Large intestine (tissue), 3 donors: ENCODE measurements at regions not wholly inside any gene's neighbourhood (a gene's known extent, or its start where the extent isn't known, plus 50 kb on each side); places are given as distances from the start of the nearest gene placed in this dataset.
A peak's percentile ranks its signal among the peaks of the same experiment; 100 is the strongest.

Experiments
- DNase-seq, 2 donors: peaks; one replicate each; pipeline versions ENCODE4 v3.0.0 to v3.0.0-alpha.2; 2013
- H3K27ac ChIP-seq: one replicate; pipeline ENCODE4 v1.5.1; 2013; ENCODE audit warnings: low read length
- H3K27me3 ChIP-seq: 2 replicates; pipeline ENCODE4 v1.6.1; 2013; ENCODE audit warnings: low read length; ENCODE audit not compliant: control insufficient read depth, insufficient read depth
- H3K36me3 ChIP-seq: 2 replicates; pipeline ENCODE4 v1.6.1; 2013; ENCODE audit warnings: low read length; ENCODE audit not compliant: control insufficient read depth, insufficient read depth
- H3K4me1 ChIP-seq: one replicate; pipeline ENCODE4 v1.6.1; 2013; ENCODE audit warnings: low read length; ENCODE audit not compliant: control insufficient read depth, insufficient read depth
- H3K4me3 ChIP-seq: one replicate; pipeline ENCODE4 v1.5.1; 2013; ENCODE audit warnings: low read length
- H3K9me3 ChIP-seq: one replicate; pipeline ENCODE4 v1.6.1; 2013; ENCODE audit warnings: mild to moderate bottlenecking, low read depth, low read length, moderate library complexity; ENCODE audit not compliant: control insufficient read depth
- WGBS: methylation state at CpG from one replicate; pipeline ENCODE4 v1.1.5; 2013; ENCODE audit warnings: low lambda C conversion rate; ENCODE audit not compliant: insufficient coverage; 5-methylcytosine and 5-hydroxymethylcytosine counted together

DNA sequence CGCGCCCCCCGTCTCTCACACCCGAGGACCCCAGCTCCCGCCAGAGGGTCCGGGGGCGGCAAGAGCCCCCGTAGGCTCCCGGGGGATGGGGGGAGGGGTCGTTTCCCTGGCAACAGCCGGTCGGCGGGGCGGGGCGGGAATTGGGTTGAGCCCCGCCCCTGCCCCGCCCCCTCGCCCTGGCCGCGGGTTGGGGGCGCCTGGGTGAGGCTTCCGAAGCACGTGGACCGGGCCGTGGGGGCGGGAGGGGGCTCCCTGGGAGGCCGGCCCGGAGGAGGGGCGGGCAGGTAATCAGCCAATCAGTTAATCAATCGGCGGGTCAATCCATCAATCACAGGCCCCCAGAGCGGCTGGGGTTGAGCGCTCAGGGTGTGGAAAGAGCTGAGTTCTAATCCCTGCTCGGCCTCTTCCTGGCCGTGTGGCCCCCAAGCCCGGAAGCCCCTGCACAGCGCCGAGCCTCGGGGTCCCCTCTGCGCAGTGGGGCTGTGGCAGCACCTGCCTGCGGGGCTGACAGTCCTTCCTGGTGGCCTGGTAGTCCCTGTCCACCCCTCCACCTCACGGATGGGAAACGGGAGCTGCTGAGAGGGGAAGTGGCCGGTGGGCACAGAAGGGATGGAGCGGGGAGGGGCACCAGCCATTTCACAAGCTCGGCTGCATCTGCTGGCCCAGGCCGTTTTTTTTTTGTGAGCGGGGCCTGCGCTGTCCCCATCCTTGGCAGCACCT is 174.2 kb upstream of the IER5L start:
- Histone ChIP-seq H3K9me3 (peaks cover 11% of the 10 kb centered on the region), H3K27ac (peak overlapping the region; percentile 66), H3K4me3 (peak overlapping the region; percentile 38), H3K4me1 (peaks cover 24% of the 10 kb centered on the region), H3K27me3 (peaks cover 15% of the 10 kb centered on the region), H3K36me3 (no peaks in the 10 kb centered on the region)
- no peak for DNase-seq
- WGBS: no CpG with 5 or more reads among the region's 49 CpGs

- Histone ChIP-seq H3K4me1 (peaks cover 24% of the 10 kb centered on the region), H3K36me3 (no peaks in the 10 kb centered on the region), H3K27me3 (peaks cover 15% of the 10 kb centered on the region), H3K27ac (peak overlapping the region; percentile 41), H3K9me3 (peaks cover 11% of the 10 kb centered on the region), H3K4me3 (peak overlapping the region; percentile 38)
- no peak for DNase-seq
- 10% methylated on average over 3 of the region's 19 CpGs for WGBS
Measured at GRCh38 chr9:129351642-129352145, 173.6 kb upstream of the IER5L start.

GRCh38 chr9:129351058-129351641 is 173.1 kb upstream of the IER5L start:
- no peak overlapping the region for H3K4me3 ChIP-seq
- no peak overlapping the region for H3K27ac ChIP-seq
- no peaks in the 10 kb centered on the region for H3K36me3 ChIP-seq
- peaks cover 24% of the 10 kb centered on the region for H3K4me1 ChIP-seq
- no CpG with 5 or more reads among the region's 14 CpGs for WGBS
- H3K27me3 ChIP-seq: peaks cover 15% of the 10 kb centered on the region
- DNase-seq: no peak
- peaks cover 8% of the 10 kb centered on the region for H3K9me3 ChIP-seq

GRCh38 chr9:129350143-129350935 is 172.3 kb upstream of the IER5L start:
- Histone ChIP-seq H3K9me3 (peaks cover 4% of the 10 kb centered on the region), H3K27me3 (peaks cover 15% of the 10 kb centered on the region), H3K4me3 (no peak overlapping the region), H3K36me3 (no peaks in the 10 kb centered on the region), H3K4me1 (peaks cover 24% of the 10 kb centered on the region), H3K27ac (no peak overlapping the region)
- DNase-seq: no peak
- 91% methylated on average over 4 of the region's 25 CpGs for WGBS

GRCh38 chr9:129349665-129349947 is 171.5 kb upstream of the IER5L start:
- DNase-seq: peak in 1 of 2 donors; percentile 2
- Histone ChIP-seq H3K27me3 (peaks cover 15% of the 10 kb centered on the region), H3K4me1 (peaks cover 26% of the 10 kb centered on the region), H3K36me3 (no peaks in the 10 kb centered on the region), H3K4me3 (no peak overlapping the region), H3K9me3 (no peaks in the 10 kb centered on the region), H3K27ac (no peak overlapping the region)
- WGBS: no CpG with 5 or more reads among the region's 5 CpGs

DNA sequence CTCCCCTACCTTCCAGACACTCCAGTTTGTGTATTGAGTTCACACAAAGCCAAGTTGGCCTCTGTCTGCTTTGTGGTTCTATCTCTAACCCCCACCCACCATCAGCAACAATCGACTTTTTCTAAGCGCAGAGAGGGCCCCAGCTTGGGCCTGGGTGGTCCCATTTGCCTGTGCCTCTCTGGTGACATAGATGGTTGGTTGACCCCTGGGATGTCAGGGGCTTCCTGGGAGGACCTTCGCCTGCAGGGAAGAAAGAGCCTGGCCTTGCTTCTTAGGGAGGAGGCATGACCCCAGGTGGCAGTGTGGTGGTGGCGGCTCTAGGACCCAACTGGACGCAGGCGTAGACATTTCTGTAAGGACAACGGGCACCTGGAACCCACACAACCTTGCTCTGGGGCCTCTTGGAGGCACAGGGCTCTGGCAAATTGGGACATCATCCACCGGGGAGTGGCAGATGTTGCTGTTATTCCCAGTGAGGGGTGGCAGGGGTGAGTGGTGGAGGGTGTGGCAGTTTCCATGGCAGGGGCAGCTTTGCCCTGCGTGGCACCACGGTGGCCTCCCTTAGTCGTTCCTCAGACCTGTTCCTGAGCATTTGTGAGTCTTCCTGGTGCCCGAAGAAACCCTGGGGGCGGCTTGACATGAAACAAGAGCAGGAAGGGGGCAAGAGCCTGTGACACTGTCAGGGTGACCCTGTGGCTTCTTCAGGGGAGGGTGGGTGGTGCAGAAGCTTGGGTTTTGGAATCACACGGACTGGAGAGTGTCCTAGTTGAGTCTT is 171.0 kb upstream of the IER5L start:
- Histone ChIP-seq H3K27me3 (peaks cover 15% of the 10 kb centered on the region), H3K9me3 (no peaks in the 10 kb centered on the region), H3K4me1 (peaks cover 28% of the 10 kb centered on the region), H3K36me3 (no peaks in the 10 kb centered on the region), H3K27ac (no peak overlapping the region), H3K4me3 (no peak overlapping the region)
- no CpG with 5 or more reads among the region's 14 CpGs for WGBS
- DNase-seq: peak in 1 of 2 donors; percentile 1

- peak in 1 of 2 donors; percentile 14 for DNase-seq
- no peaks in the 10 kb centered on the region for H3K9me3 ChIP-seq
- H3K4me3 ChIP-seq: no peak overlapping the region
- H3K27ac ChIP-seq: no peak overlapping the region
- peaks cover 37% of the 10 kb centered on the region for H3K4me1 ChIP-seq
- peaks cover 12% of the 10 kb centered on the region for H3K27me3 ChIP-seq
- WGBS: 80% methylated on average over 1 of the region's 21 CpGs
- no peaks in the 10 kb centered on the region for H3K36me3 ChIP-seq
Measured at GRCh38 chr9:129347316-129348120, 169.5 kb upstream of the IER5L start.

DNA sequence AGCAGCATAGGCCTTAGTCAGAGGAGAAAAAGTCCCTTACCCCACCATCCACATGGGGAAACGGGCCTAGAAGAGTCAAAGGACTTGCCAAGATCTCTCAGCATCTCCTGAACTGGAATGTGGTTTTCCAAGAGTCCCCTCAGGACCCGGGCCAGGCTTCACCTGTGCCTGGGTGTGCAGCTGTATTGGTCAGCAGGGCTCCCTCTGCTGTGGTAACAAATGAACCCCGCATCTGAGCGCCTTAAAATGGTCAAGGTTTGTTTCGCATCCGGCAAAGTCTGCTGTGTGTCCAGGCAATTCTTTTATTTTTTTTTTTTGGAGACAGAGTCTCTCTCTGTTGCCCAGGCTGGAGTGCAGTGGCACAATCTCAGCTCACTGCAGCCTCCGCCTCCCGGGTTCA is 168.0 kb upstream of the IER5L start:
- no CpG with 5 or more reads among the region's 8 CpGs for WGBS
- no peaks in the 10 kb centered on the region for H3K36me3 ChIP-seq
- no peaks in the 10 kb centered on the region for H3K9me3 ChIP-seq
- no peak overlapping the region for H3K4me3 ChIP-seq
- H3K27me3 ChIP-seq: peaks cover 2% of the 10 kb centered on the region
- peaks cover 27% of the 10 kb centered on the region for H3K4me1 ChIP-seq
- no peak for DNase-seq
- no peak overlapping the region for H3K27ac ChIP-seq

- Histone ChIP-seq H3K36me3 (no peaks in the 10 kb centered on the region), H3K4me1 (peaks cover 18% of the 10 kb centered on the region), H3K27me3 (no peaks in the 10 kb centered on the region), H3K4me3 (no peak overlapping the region), H3K27ac (peak overlapping the region; percentile 79), H3K9me3 (no peaks in the 10 kb centered on the region)
- DNase-seq: peak in 1 of 2 donors; percentile 50
- 100% methylated on average over 3 of the region's 11 CpGs for WGBS
Measured at GRCh38 chr9:129344641-129345495, 166.8 kb upstream of the IER5L start.
